GM21515 (cell line): ENCODE measurements at regions not wholly inside any gene's neighbourhood (a gene's known extent, or its start where the extent isn't known, plus 50 kb on each side); places are given as distances from the start of the nearest gene placed in this dataset.
"Not testable (repeated sequence)": the region's sequence is repeated elsewhere in the genome, so short reads cannot be mapped to it uniquely, and the experiment has no call there.

ENCODE experiments used
- ATAC-seq: cut with Tn5 transposase; IDR thresholded peaks from one replicate; pipeline ENCODE4 v1.9.1; 2021; ENCODE audit not compliant: unreplicated experiment

DNA sequence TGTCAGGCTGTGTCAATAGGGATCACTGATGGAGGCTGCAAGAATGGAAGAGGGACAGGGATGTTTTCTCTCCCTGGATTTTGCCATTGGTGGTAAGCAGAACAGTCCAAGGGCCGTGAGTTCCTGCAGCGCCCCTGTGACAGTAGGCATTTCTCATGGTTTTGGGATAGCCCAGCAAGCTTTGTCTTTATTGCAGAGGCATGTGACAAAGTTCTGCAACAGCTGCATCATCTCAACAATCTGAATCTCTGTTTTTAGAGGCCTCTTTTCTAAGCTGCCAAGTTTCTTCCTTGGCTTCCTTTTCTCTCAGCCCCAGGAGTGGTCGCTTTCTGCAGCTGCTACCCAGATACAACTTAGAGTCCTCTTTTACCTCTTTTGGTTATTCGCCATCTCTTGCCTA, 95.7 kb upstream of the TSHZ3 start:
- no peak for ATAC-seq

DNA sequence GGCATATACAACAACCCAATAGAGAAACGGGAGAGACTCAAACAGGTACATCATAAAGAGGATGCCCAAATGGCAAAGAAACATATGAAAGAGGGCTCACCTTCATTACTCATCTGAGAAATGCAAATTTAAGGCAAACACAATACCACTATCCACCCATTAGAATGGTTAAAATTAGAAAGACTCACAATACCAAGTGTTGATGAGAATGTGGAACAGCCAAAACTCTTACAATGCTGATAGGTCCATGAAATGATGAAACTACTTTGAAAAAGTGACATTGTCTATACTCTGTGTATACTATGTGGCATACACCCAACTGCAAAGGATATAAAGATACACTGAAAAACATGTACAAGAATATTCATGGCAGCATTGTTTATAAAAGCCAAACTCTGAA, 96.2 kb upstream of the TSHZ3 start:
- ATAC-seq = no peak

DNA sequence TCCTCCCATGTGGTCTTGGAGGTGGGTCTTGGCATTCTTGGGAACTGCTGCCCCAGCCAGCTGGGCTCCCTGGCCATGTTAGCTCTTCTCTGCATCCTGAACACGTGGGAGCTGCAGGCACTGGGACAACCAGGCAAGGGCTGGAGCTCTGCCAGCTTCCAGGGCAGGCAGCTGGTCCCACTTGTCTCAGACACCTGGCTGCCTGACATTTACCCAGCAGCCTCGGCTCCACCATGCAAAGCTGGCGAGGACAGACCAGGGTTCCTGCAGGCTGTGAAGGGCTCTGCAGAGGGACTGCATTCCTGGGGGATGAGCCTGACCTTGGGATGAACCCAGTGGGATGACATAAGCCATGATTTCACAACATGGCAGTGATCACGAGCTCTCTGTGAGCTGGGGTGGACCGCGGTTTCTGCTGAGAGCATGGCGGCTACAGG, 99.0 kb upstream of the TSHZ3 start:
- no peak for ATAC-seq

DNA sequence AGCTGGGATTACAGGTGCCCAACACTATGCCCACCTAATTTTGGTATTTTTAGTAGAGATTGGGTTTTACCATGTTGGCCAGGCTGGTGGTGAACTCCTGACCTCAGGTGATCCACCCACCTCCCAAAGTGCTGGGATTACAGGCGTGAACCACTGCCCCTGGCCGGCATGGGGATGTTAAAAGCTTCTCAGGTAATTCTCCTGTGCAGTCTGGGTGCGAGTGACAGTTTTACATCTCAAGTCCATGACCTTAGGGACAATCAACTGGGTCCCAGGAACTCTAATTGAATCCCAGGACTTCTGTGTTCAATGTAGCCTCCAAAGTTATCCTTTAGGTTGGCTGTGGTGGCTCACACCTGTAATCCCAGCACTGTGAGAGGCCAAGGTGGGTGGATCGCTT, 100.1 kb upstream of the TSHZ3 start:
- no peak for ATAC-seq

DNA sequence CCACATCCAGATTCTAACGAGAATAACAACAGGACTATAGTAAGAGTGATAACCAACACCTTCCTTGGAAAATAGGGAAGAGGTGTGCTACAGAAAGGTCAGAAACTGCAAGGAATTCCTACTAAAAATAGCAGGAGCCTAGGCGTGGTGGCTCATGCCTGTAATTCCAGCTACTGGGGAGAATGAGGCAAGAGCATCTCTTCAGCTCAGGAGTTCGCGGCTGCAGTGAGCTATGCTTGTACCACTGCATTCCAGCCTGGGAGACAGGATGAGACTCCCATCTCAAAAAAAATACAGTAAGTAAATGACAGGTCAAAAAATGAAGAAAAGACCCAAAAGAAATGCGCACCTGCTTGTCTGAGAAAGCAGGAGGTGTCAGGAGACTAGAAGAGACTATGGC, 101.5 kb upstream of the TSHZ3 start:
- no peak for ATAC-seq

DNA sequence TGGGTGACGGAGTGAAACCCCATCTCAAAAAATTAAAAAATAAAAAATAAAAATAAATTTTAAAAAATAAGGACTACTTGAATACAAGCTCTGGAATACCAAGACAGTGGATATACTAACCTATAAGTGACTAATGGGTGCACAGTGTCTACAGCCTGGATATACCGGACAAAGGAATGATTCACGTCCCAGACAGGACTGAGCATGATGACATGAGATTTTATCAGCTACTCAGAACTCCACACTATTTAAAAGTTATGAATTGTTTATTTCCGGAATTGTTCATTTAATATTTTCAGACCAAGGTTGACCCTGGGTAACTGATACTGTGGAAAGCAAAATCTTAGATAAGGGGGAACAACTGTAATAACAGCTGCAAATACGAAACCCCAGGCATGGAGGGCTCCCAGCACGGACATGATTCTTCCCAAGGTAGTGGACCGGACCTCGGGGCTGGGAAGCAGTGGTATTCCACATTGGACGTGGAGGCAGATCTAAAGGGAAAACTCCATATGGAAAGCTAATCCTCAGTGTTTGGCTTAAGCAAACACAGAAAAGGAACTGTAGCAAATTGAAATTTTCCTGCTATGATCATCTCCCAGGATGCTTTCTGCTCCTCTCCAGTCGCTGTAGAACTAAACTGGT, 102.6 kb upstream of the TSHZ3 start:
- ATAC-seq = no peak

DNA sequence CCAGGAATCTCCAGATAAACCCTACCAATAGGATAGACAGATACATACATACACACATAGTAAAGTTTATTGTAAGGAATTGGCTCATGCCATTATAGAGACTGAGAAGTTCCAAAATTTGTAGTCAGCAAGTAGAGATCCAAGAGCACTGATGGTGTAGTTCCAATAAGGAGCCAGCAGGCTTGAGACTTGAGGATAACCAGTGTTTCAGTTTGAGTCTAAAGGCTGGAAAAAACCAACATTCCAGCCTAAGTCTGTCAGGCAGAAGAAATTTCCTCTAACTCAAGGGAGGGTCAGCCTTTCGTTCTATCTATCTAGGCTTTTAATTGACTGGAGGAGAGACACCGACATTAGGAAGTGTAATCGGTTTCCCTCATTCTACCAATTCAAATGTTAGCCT, 110.2 kb upstream of the TSHZ3 start:
- ATAC-seq = no peak

DNA sequence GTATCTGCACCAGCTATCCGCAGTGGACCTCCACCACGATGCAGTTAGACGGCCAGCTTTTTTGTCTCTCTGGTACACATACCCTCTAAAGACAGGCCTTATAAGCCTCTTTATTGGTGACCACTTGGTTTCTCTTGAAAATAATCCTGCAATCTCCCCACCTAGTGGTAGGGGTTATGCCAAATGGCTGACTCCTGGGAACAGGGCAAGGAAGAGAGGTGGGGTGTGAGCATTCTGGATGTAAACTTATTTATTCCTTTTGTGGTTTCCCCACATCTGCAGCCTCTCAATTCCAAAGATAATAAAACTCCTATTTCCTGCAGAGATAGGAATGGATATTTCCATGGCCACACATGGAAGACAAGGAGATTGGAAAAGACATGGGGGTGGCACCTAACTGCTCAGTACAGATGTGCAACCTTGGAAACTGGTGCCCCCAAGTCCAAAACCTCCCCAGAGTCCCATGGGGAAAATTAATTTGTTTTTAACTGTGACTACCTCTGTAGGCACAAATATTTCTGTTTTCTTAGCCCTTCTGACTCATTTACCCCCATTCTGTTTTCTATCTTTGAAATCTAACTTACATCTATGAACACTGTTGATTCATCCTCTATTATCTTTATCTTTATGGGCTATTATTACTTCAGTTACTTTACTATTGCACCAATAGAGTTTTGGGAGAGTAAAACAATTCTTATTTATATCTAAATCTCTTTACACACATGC, 112.7 kb upstream of the TSHZ3 start:
- ATAC-seq = no peak

DNA sequence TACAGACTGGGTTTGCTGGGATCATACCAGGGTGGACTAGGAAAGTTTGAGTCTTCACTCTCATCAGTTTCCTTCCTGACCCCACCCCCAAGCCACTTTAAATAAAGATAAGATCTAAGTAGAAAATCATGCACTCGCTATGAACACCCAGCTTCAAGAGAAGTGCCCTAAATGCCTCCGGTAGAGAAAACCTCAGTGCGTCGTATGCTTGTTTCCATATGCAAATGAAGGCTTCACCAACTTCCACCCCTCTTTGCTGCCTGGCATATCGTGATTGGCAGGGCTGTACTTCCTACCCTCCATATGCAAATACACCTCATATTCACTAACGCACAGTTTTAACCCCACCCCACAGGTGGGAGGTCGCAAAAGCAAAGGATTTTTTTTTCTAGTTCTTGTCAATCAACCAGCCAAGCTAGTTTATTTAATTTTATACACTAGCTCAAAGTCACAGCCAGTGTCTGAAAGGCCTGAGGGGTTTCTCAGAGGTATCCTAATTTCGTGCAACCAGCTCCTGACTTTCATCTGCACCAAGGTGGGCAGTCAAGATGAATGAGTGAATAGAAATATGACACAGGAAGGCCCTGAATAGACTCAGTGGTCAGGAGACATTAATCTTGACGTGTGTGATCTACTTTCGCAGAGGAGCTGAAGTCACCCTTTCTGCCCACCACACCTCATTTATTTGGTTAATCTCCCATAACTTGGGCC, 121.1 kb upstream of the TSHZ3 start:
- ATAC-seq = no peak

DNA sequence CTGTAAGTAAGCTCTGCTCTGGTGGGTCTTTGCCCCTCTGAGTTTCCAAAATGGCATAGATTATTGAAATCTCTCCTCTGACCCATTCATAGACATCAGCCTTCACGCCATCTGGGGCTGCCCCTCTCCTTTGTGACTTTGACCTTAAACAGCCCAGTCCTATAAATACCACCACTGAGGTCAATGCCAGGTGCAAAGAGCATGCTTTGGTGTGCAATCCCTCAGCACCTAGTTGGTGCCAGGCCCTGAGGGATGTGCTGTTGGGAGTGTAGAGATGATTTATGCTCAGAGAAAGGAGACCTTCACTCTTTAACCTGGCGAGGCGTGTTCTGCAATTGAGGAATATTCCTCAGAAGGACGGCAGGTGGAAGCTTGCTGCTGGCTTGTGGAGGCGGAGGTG, 121.7 kb upstream of the TSHZ3 start:
- no peak for ATAC-seq

DNA sequence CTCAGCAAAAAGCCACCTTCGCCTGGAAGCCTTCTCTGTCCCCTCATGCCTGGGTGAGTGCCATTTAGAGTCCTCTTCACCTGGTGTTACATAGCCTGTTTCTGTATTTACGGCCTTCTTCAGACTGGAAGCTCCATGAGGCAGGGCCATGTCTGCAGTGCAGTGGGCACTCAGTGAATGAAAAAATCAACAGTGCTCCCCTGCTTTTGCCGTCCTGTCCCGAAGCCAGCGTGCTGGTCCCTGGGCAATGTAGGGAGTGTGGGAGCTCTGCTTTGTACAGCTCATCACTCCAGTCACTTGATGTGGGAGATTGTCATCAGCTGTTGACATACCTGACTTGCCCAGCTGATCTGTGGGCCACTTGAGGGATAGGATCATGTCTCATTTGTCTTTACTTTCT, 129.0 kb upstream of the TSHZ3 start:
- ATAC-seq = no peak

DNA sequence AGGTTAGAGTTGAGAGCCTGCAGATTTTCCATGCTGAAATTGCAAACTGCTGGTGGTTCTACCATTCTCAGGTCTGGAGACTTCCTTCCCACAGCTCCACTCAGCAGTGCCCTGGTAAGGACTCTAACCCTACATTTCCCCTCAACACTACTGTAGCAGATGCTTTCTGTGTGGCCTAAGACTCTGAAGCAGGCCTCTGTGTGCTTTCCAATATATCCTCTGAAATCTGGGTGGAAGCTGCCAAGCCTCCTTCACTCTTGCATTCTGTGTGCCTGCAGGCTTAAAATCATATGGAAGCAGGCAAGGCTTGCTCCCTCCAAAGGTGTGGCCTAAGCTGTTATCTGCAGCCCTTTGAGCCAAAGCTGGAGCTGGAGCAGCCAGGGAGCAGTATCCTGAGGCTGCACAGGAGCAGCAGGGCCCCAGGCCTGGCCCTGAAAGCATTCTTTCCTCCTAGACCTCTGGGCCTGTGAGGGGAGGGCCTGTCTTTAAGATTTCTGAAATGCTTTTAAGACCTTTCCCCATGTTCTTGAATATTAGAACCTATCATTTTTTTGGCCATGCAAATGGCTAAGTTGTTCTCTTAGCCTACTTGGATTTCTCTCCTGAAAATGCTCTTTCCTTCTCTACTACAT, 134.1 kb upstream of the TSHZ3 start:
- no peak for ATAC-seq

DNA sequence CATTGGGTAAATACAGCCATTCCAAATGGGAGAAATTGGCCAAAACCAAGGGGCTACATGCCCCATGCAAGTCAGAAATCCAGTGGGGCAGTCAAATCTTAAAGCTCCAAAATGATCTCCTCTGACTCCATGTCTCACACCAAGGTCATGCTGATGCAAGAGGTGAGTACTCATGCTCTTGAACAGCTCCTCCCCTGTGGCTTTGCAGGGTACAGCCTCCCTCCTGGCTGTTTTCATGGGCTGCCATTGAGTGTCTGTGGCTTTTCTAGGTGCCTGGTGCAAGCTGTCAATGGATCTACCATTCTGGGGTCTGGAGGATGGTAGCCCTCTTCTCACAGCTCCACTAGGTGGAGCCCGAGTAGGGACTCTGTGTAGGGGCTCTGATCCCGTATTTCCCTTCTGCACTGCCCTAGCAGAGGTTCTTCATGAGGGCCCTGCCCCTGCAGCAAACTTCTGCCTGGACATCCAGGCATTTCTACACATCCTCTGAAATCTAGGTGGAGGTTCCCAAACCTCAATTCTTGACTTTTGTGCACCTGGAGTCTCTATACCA, 135.7 kb upstream of the TSHZ3 start:
- not testable (repeated sequence) for ATAC-seq

DNA sequence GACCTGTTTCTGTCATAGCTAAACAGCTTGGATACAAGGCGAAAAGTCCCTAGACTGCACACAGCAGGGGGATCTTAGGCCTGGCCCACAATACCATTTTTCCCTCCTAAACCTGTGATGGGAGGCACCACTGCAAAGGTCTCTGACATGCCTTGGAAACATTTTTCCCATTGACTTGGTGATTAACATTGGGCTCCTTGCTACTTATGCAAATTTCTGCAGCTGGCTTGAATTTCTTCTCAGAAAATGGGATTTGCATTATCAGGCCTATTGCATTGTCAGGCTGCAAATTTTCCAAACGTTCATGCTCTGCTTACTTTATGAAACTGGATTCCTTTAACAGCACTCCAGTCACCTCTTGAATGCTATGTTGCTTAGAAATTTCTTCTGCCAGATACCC, 136.2 kb upstream of the TSHZ3 start:
- no peak for ATAC-seq

DNA sequence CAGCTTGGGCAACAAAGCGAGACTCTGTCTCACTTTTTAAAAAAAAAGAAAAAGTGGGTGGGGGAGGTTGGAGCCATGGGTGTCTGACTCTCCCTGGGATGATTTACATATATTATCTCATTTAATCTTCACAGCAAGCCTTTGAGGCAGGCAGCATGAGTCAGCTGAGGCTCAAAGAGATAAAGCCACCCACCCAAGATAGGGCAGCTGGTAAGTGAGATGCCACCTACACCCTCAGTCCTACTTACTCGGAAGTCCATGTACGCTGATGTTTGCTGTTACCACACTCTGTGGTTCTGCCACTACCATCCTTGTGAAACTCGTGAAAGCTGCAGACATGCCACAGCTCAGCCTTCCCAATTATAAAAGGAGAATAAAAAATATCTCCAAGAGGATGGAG, 142.0 kb upstream of the TSHZ3 start:
- ATAC-seq = no peak

DNA sequence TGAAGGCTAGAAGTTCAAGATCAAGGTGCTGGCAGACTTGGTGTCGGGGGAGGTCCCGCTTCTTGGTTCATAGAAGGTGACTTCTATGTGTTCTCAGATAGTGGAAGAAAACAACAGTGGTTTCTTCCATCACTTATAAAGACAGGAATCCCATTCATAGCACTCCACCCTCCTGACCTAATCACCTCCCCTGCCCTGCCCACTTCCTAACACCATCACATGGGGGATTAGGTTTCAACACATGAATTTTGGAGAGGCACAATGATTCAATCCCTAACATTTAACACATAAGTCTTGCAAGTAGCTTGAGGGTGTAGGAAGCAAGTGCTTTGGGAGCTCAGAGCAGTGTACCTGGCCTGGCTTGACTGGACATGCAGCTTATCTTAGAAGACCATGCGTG, 142.8 kb upstream of the TSHZ3 start:
- no peak for ATAC-seq

DNA sequence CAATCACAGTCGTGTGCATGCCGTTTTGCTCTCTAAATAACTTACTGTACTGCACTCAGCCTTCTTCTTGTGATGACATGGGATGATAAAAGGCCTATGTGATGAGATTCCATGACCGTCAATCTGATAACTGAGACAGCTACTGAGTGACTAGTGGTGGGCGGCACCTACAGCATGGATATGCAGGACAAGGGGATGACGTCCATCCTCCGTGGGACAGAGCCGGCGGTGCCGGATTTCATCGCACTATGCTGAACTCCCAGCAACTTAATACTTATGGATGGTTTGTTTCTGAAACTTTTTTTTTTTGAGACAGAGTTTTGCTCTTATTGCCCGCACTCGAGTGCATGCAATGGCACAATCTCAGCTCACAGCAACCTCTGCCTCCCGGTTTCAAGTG, 146.8 kb upstream of the TSHZ3 start:
- no peak for ATAC-seq

DNA sequence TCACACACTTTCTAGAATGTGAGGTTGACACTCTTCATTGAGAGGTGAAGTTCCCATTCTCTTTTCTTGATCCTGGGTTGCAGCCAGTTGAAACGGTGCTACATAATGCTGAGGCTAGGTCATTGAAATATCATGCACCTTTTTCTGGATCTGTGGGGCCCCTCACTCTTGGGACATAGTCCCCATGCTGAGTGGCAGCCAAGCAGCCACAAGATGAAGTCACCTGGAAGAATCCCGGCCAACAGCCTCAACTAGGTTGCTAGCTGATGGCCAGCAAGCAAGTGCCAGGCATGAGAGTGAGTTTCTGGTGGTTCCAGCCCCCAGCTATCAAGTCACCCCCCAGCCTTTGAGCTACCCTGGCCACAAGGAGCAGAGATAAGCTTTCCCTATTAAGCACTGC, 148.5 kb upstream of the TSHZ3 start:
- no peak for ATAC-seq

DNA sequence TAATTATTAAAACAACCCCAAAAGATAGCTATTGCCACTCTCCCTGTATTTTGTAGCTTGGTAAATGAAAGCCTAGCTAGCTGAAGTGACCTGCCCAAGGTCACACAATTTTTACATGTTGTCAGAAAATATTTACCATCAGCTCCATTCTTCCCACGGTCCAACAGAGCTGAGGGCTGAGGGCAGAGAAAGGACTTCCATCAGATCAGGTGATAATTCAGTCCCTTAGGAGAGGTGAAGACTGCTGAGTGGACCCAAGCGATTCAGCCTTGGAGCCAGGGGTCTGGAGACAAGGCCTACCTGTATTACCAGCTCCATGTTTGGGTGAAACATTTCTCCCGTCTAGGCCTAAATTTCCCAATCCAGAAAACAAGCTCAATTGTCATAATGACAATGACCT, 149.5 kb upstream of the TSHZ3 start:
- no peak for ATAC-seq

DNA sequence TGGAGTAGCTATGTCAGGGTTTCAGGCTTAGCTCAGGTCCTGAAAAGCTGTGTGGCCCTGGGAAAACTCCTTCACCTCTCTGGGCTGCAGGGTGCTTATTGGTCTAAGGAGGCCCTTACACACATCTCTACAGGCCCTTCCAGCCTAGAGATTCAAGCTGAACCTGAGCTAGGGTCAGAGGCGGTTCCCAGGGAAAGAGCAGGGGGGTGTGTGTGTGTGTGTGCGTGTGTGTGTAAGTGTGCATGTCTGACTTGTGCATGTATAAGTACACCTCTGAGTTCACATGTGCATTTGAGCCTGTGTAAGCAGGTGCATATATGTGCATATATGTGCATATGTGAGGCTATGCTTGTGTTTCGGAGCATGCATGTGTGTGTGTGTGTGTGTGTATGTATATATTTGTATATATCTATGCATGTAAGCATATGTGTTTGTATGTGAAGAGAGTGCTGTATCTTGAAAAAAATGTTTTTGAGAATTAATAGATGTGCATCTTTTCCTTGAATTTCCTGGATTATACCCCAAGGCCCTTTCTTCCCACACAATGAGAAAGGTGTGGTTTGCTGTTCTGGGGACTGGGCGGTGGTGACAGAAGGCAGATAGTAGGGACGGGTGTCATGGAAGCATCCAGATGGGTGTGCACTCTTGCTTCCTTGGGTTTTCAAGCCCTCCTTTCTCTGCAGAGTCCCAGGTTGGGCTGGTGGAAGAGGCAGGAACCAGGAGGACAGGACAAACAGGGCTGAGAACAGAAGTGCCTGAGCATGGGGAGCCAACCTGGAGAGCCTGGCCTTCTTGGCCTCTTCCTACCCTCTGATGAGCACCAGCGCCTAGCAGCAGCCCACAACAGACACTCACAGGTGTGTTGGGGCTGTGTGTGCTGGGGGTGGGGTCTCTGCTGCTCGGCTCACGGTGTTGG, 150.3 kb upstream of the TSHZ3 start:
- ATAC-seq = no peak
